Panc1 (cell line): ENCODE measurements at regions not wholly inside any gene's neighbourhood (a gene's known extent, or its start where the extent isn't known, plus 50 kb on each side); places are given as distances from the start of the nearest gene placed in this dataset.

Experiments
- ATAC-seq: fragments of 200-7000 bp; cut with Tn5 transposase; 2 replicates; pipeline ENCODE4 v1.9.1; 2020; ENCODE audit warnings: mild to moderate bottlenecking, moderate library complexity
- BruUV-seq: library from RNA; stranded (reverse); fragments of 400-500 nt; replicated peaks from 2 replicates; lab custom pipeline; 2021; lab: Mats Ljungman, UMichigan
- CTCF ChIA-PET: fragments of 300-600 bp; sonication (Branson Sonifier 250); formaldehyde crosslinking; loops from one replicate; lab custom pipeline; 2022; ENCODE audit warnings: antibody characterized with exemption; lab: Charles Lee
- POLR2A ChIA-PET: fragments of 300-600 bp; sonication (Branson Sonifier 250); formaldehyde crosslinking; loops from one replicate; lab custom pipeline; 2022; ENCODE audit warnings: antibody characterized with exemption; lab: Charles Lee
- DNase-seq: peaks from one replicate; pipeline ENCODE4 v3.0.0-alpha.2; 2010; ENCODE audit warnings: low read depth, low spot score
- H3K27ac ChIP-seq: 2 replicates; pipeline ENCODE4 v1.5.1; 2011; ENCODE audit warnings: mild to moderate bottlenecking, low read length, inconsistent platforms
- H3K27me3 ChIP-seq: fragments of 200-500 bp; sonication (Bioruptor generic); 2 replicates; pipeline ENCODE4 v1.6.0; 2014; ENCODE audit warnings: low read length, inconsistent platforms; ENCODE audit not compliant: control insufficient read depth, insufficient read depth
- H3K36me3 ChIP-seq: fragments of 200-500 bp; sonication (Bioruptor generic); 2 replicates; pipeline ENCODE4 v1.5.1; 2014; ENCODE audit warnings: inconsistent platforms, mild to moderate bottlenecking, low read length, moderate library complexity; ENCODE audit not compliant: control insufficient read depth, insufficient read depth
- H3K4me1 ChIP-seq: 2 replicates; pipeline ENCODE4 v1.5.1; 2011; ENCODE audit warnings: inconsistent platforms, mild to moderate bottlenecking, low read length, moderate library complexity; ENCODE audit not compliant: control insufficient read depth, insufficient read depth
- H3K4me3 ChIP-seq, 2 experiments: 2 replicates each; pipeline ENCODE4 v1.5.1; 2011 to 2012; ENCODE audit warnings: low read depth in 2 of 2, low read length in 2 of 2, mild to moderate bottlenecking in 2 of 2, inconsistent platforms in 1 of 2, moderate library complexity in 1 of 2
- H3K9me3 ChIP-seq: fragments of 200-500 bp; sonication (Bioruptor generic); 2 replicates; pipeline ENCODE4 v1.5.1; 2014; ENCODE audit warnings: low read depth, mild to moderate bottlenecking, inconsistent platforms, low read length, moderate library complexity; ENCODE audit not compliant: control insufficient read depth, insufficient read depth
- POLR2AphosphoS5 ChIP-seq: IDR thresholded peaks from 2 replicates; pipeline ENCODE4 v1.6.1; 2012; ENCODE audit warnings: mild to moderate bottlenecking, low read depth, low read length, moderate library complexity
- SIN3A ChIP-seq: IDR thresholded peaks from 2 replicates; pipeline ENCODE4 v1.6.1; 2012; ENCODE audit warnings: low read depth, mild to moderate bottlenecking, low read length, moderate library complexity, borderline replicate concordance; ENCODE audit not compliant: insufficient read depth
- TCF7L2 ChIP-seq: IDR thresholded peaks from 2 replicates; pipeline ENCODE4 v1.6.1; 2011; ENCODE audit warnings: mild to moderate bottlenecking, low read depth, low read length, inconsistent platforms
- in situ Hi-C: cut with HindIII; loops from 2 replicates; pipeline ENCODE4 v1.10.0; 2016; ENCODE audit warnings: low sequenced_read_pairs, low pct_unique_long_range_greater_than_20kb
- intact Hi-C: fragments of 100-400 bp; cut with micrococcal nuclease; formaldehyde crosslinking; loops from one replicate; pipeline ENCODE4 v1.10.0; 2022; ENCODE audit not compliant: unreplicated experiment
- TF ChIP-seq, protein P1 (sequence below), 2 experiments: IDR thresholded peaks; 2 replicates each; pipeline ENCODE4 v1.6.1; 2011 to 2012; ENCODE audit warnings: low read depth in 2 of 2, control low read depth in 1 of 2, low read length in 1 of 2, mild to moderate bottlenecking in 1 of 2, moderate library complexity in 1 of 2; ENCODE audit not compliant: insufficient read depth in 1 of 2
- TF ChIP-seq, protein P2 (sequence below): fragments of 450-650 bp; IDR thresholded peaks from 2 replicates; pipeline ENCODE4 v1.5.1; 2017; ENCODE audit warnings: mild to moderate bottlenecking

DNA sequence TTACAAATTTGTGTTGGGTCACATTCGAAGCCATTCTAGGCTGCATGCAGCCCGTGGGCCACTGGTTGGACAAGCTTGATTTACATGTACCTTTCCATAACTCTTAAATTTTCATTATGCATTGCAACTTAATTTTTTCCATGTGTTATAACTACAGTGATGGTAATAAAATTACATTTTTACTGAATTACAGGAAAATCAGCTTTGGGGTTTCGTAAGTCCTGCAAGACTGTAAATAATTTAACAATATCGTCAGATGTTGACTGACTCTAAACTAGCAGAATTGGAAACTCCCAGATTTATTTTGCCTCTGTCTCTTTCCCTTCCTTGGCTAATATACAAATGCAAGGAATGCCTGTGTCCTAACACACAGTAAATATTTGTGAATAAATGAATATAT is 88.0 kb upstream of the RAPGEF2 start:
- no peaks in the 10 kb centered on the region for H3K36me3 ChIP-seq
- no peak overlapping the region for H3K4me3 ChIP-seq
- no peaks in the 10 kb centered on the region for H3K27me3 ChIP-seq
- in situ Hi-C loops = no loop called here
- H3K4me1 ChIP-seq = no peaks in the 10 kb centered on the region
- ATAC-seq (no peak), DNase-seq (no peak)
- ChIA-PET POLR2A (no interaction called here), CTCF (no interaction called here)
- TF ChIP-seq, protein P1, sequence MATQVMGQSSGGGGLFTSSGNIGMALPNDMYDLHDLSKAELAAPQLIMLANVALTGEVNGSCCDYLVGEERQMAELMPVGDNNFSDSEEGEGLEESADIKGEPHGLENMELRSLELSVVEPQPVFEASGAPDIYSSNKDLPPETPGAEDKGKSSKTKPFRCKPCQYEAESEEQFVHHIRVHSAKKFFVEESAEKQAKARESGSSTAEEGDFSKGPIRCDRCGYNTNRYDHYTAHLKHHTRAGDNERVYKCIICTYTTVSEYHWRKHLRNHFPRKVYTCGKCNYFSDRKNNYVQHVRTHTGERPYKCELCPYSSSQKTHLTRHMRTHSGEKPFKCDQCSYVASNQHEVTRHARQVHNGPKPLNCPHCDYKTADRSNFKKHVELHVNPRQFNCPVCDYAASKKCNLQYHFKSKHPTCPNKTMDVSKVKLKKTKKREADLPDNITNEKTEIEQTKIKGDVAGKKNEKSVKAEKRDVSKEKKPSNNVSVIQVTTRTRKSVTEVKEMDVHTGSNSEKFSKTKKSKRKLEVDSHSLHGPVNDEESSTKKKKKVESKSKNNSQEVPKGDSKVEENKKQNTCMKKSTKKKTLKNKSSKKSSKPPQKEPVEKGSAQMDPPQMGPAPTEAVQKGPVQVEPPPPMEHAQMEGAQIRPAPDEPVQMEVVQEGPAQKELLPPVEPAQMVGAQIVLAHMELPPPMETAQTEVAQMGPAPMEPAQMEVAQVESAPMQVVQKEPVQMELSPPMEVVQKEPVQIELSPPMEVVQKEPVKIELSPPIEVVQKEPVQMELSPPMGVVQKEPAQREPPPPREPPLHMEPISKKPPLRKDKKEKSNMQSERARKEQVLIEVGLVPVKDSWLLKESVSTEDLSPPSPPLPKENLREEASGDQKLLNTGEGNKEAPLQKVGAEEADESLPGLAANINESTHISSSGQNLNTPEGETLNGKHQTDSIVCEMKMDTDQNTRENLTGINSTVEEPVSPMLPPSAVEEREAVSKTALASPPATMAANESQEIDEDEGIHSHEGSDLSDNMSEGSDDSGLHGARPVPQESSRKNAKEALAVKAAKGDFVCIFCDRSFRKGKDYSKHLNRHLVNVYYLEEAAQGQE (IDR thresholded peaks at IDR 0.05; ENCODE audit: insufficient read depth in 1 of 2, low read depth in 2 of 2, low read length in 1 of 2) = no peak
- TF ChIP-seq TCF7L2 (no peak), SIN3A (no peak), POLR2AphosphoS5 (no peak)
- TF ChIP-seq, protein P2, sequence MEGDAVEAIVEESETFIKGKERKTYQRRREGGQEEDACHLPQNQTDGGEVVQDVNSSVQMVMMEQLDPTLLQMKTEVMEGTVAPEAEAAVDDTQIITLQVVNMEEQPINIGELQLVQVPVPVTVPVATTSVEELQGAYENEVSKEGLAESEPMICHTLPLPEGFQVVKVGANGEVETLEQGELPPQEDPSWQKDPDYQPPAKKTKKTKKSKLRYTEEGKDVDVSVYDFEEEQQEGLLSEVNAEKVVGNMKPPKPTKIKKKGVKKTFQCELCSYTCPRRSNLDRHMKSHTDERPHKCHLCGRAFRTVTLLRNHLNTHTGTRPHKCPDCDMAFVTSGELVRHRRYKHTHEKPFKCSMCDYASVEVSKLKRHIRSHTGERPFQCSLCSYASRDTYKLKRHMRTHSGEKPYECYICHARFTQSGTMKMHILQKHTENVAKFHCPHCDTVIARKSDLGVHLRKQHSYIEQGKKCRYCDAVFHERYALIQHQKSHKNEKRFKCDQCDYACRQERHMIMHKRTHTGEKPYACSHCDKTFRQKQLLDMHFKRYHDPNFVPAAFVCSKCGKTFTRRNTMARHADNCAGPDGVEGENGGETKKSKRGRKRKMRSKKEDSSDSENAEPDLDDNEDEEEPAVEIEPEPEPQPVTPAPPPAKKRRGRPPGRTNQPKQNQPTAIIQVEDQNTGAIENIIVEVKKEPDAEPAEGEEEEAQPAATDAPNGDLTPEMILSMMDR = no peak
- H3K9me3 ChIP-seq = no peaks in the 10 kb centered on the region
- H3K27ac ChIP-seq = no peak overlapping the region
- BruUV-seq = no TSS peak
- intact Hi-C loops = no loop called here

DNA sequence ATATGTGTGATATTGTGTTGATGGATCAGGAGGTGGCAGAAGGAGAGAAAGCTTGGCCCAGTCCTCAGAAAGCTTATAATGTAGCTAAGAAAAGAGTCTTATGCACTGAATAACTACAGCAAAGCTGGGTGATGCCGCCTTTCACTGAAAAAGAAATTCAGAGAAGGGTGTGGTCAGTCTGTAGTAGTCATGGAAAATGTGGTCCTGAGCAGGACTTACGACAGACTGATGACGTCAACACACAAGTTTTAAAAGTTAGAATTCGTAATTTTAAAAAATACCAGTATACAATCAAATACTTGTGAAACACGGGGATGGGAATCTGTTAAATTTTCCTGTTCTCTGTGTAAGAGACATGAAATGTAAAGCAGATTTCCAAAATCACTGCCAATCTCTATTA is 87.0 kb upstream of the RAPGEF2 start:
- ATAC-seq (no peak), DNase-seq (no peak)
- in situ Hi-C loops = no loop called here
- POLR2A ChIA-PET = no interaction called here
- BruUV-seq = no TSS peak
- no peaks in the 10 kb centered on the region for H3K36me3 ChIP-seq
- H3K9me3 ChIP-seq = no peaks in the 10 kb centered on the region
- intact Hi-C loops = no loop called here
- H3K27ac ChIP-seq = no peak overlapping the region
- TF ChIP-seq, protein P1 (IDR thresholded peaks at IDR 0.05; ENCODE audit: insufficient read depth in 1 of 2, low read depth in 2 of 2, low read length in 1 of 2) = no peak
- TF ChIP-seq SIN3A (no peak), TCF7L2 (no peak), POLR2AphosphoS5 (no peak)
- TF ChIP-seq, protein P2 = no peak
- no peaks in the 10 kb centered on the region for H3K27me3 ChIP-seq
- H3K4me1 ChIP-seq = no peaks in the 10 kb centered on the region
- H3K4me3 ChIP-seq = no peak overlapping the region
- CTCF ChIA-PET = no interaction called here
